SK-N-SH (cell line): ENCODE measurements at regions not wholly inside any gene's neighbourhood (a gene's known extent, or its start where the extent isn't known, plus 50 kb on each side); places are given as distances from the start of the nearest gene placed in this dataset.

Experiments
- CTCF ChIA-PET: fragments of 300-600, 350-600 bp; formaldehyde crosslinking; extraction: SDS; loops from one replicate; lab custom pipeline; 2021; lab: Yijun Ruan, JAX
- POLR2A ChIA-PET: fragments of 350-600 bp; sonication (Branson Sonifier 250); formaldehyde crosslinking; extraction: SDS; loops from one replicate; lab custom pipeline; 2020; ENCODE audit warnings: antibody characterized with exemption, inconsistent platforms; lab: Yijun Ruan, JAX
- DNase-seq: peaks from one replicate; pipeline ENCODE4 v3.0.0; 2012
- H2AFZ ChIP-seq: fragments of 200-600 bp; sonication (generic); 2 replicates; pipeline ENCODE4 v1.8.1; 2016; ENCODE audit warnings: antibody characterized with exemption, mild to moderate bottlenecking, low read depth
- H3F3A ChIP-seq: fragments of 200-600 bp; sonication (generic); replicated peaks from 2 replicates; pipeline ENCODE3; 2016; ENCODE audit warnings: antibody characterized with exemption, mild to moderate bottlenecking; ENCODE audit not compliant: insufficient read depth
- H3K27ac ChIP-seq, 2 experiments: fragments of 200-500 bp in 1 of 2; fragments of 200-600 bp in 1 of 2; sonication (Bioruptor generic) in 1 of 2; sonication (generic), shearing (Covaris generic) in 1 of 2; 2 replicates each; pipeline versions ENCODE4 v1.5.1 to v1.6.1; 2014 to 2016; ENCODE audit warnings: low read depth in 2 of 2, inconsistent platforms in 1 of 2, low read length in 1 of 2, mild to moderate bottlenecking in 1 of 2, mixed read lengths in 1 of 2
- H3K27me3 ChIP-seq: fragments of 200-600 bp; sonication (generic), shearing (Covaris generic); 2 replicates; pipeline ENCODE4 v1.6.1; 2016; ENCODE audit warnings: mixed run types; ENCODE audit not compliant: insufficient read depth
- H3K36me3 ChIP-seq, 2 experiments: fragments of 200-500 bp in 1 of 2; fragments of 200-600 bp in 1 of 2; sonication (Bioruptor generic) in 1 of 2; sonication (generic) in 1 of 2; replicated peaks in 1 of 2; 2 replicates each; pipeline versions ENCODE3 to v1.5.1; 2014 to 2016; ENCODE audit warnings: low read length in 1 of 2, mild to moderate bottlenecking in 1 of 2; ENCODE audit not compliant: insufficient read depth in 2 of 2, control insufficient read depth in 1 of 2
- H3K4me1 ChIP-seq, 2 experiments: fragments of 200-500 bp in 1 of 2; fragments of 200-600 bp in 1 of 2; sonication (Bioruptor generic) in 1 of 2; sonication (generic), shearing (Covaris generic) in 1 of 2; 2 replicates each; pipeline versions ENCODE4 v1.5.1 to v1.6.1; 2014 to 2016; ENCODE audit warnings: low read depth in 1 of 2, low read length in 1 of 2, mixed run types in 1 of 2; ENCODE audit not compliant: insufficient read depth in 2 of 2, control insufficient read depth in 1 of 2
- H3K4me2 ChIP-seq: fragments of 200-600 bp; sonication (generic), shearing (Covaris generic); 2 replicates; pipeline ENCODE4 v1.6.1; 2017; ENCODE audit warnings: mixed run types
- H3K4me3 ChIP-seq, 2 experiments: fragments of 200-500 bp in 1 of 2; fragments of 200-600 bp in 1 of 2; sonication (Bioruptor generic) in 1 of 2; sonication (generic), shearing (Covaris generic) in 1 of 2; 2 replicates each; pipeline versions ENCODE4 v1.5.1 to v1.8.1; 2014 to 2016; ENCODE audit warnings: low read depth in 2 of 2, inconsistent platforms in 1 of 2, low read length in 1 of 2, mild to moderate bottlenecking in 1 of 2, mixed read lengths in 1 of 2, moderate library complexity in 1 of 2
- H3K79me2 ChIP-seq: fragments of 200-600 bp; sonication (generic); 2 replicates; pipeline ENCODE4 v1.8.1; 2017; ENCODE audit warnings: mild to moderate bottlenecking; ENCODE audit not compliant: insufficient read depth
- H3K9ac ChIP-seq: fragments of 200-600 bp; sonication (generic); 2 replicates; pipeline ENCODE4 v1.6.1; 2017; ENCODE audit warnings: mixed run types
- H3K9me2 ChIP-seq: fragments of 200-600 bp; sonication (generic); 2 replicates; pipeline ENCODE4 v1.6.1; 2017; ENCODE audit warnings: mixed run types
- H3K9me3 ChIP-seq: fragments of 200-600 bp; sonication (generic); 2 replicates; pipeline ENCODE4 v1.6.1; 2017; ENCODE audit warnings: mixed run types, mild to moderate bottlenecking, moderate library complexity
- H4K20me1 ChIP-seq: fragments of 200-600 bp; sonication (generic); 2 replicates; pipeline ENCODE4 v1.6.1; 2017; ENCODE audit warnings: mild to moderate bottlenecking, mixed run types; ENCODE audit not compliant: insufficient read depth
- ELF1 ChIP-seq: IDR thresholded peaks from 2 replicates; pipeline ENCODE4 v1.4.0; 2012
- EP300 ChIP-seq, 2 experiments: IDR thresholded peaks; 2 replicates each; pipeline versions ENCODE4 v1.4.0 to v1.6.1; 2012; ENCODE audit warnings: borderline replicate concordance in 1 of 2, low read depth in 1 of 2, low read length in 1 of 2
- FOSL2 ChIP-seq: IDR thresholded peaks from 2 replicates; pipeline ENCODE4 v1.4.0; 2012; ENCODE audit warnings: low read depth, mild to moderate bottlenecking, moderate library complexity, borderline replicate concordance
- FOXJ3 ChIP-seq: sonication (generic); formaldehyde crosslinking; IDR thresholded peaks from 2 replicates; pipeline ENCODE4 v1.5.1; 2020; ENCODE audit warnings: mild to moderate bottlenecking, missing genetic modification reagents
- JUND ChIP-seq: IDR thresholded peaks from 2 replicates; pipeline ENCODE4 v1.4.0; 2012
- MXI1 ChIP-seq: IDR thresholded peaks from 2 replicates; pipeline ENCODE4 v1.6.1; 2012; ENCODE audit warnings: mild to moderate bottlenecking, low read depth, low read length, improper control_type of control experiment
- NRF1 ChIP-seq: IDR thresholded peaks from 2 replicates; pipeline ENCODE4 v1.6.1; 2012; ENCODE audit warnings: low read depth, mild to moderate bottlenecking, low read length
- POLR2AphosphoS5 ChIP-seq: IDR thresholded peaks from 2 replicates; pipeline ENCODE4 v1.6.1; 2012; ENCODE audit warnings: low read depth, low read length
- RCOR1 ChIP-seq: fragments of 150-350 bp; IDR thresholded peaks from 2 replicates; pipeline ENCODE4 v1.6.1; 2017; ENCODE audit warnings: antibody characterized with exemption, low read length
- RFX5 ChIP-seq: IDR thresholded peaks from 2 replicates; pipeline ENCODE4 v1.6.1; 2012; ENCODE audit warnings: mild to moderate bottlenecking, improper control_type of control experiment, low read length
- RXRA ChIP-seq: IDR thresholded peaks from 2 replicates; pipeline ENCODE4 v1.4.0; 2012; ENCODE audit warnings: low read depth, mild to moderate bottlenecking, borderline replicate concordance
- SMC3 ChIP-seq: IDR thresholded peaks from 2 replicates; pipeline ENCODE4 v1.6.1; 2012; ENCODE audit warnings: low read depth, low read length, improper control_type of control experiment
- TCF12 ChIP-seq: IDR thresholded peaks from 2 replicates; pipeline ENCODE4 v1.4.0; 2012
- YY1 ChIP-seq: IDR thresholded peaks from 2 replicates; pipeline ENCODE4 v1.4.0; 2012; ENCODE audit warnings: low read depth, mild to moderate bottlenecking
- WGBS: methylation state at CpG from one replicate; pipeline ENCODE4 v1.1.6; 2017; ENCODE audit warnings: low lambda C conversion rate; 5-methylcytosine and 5-hydroxymethylcytosine counted together
- TF ChIP-seq, protein P1 (sequence below): fragments of 150-350 bp; IDR thresholded peaks from 2 replicates; pipeline ENCODE4 v1.6.1; 2016; ENCODE audit warnings: mild to moderate bottlenecking, low read depth, low read length
- TF ChIP-seq, protein P2 (sequence below): IDR thresholded peaks from 2 replicates; pipeline ENCODE4; 2012
- TF ChIP-seq, protein P3 (sequence below): IDR thresholded peaks from 2 replicates; pipeline ENCODE4 v1.4.0; 2012; ENCODE audit warnings: low read depth
- TF ChIP-seq, protein P4 (sequence below): IDR thresholded peaks from 2 replicates; pipeline ENCODE4 v1.4.0; 2012; ENCODE audit warnings: low read depth, borderline replicate concordance
- TF ChIP-seq, protein P5 (sequence below): fragments of 150-350 bp; IDR thresholded peaks from 2 replicates; pipeline ENCODE4 v1.6.1; 2017; ENCODE audit warnings: antibody characterized with exemption, low read length, low read depth, borderline replicate concordance
- TF ChIP-seq, protein P6 (sequence below): fragments of 200-600 bp; sonication (generic); IDR thresholded peaks from 2 replicates; pipeline ENCODE4 v1.6.1; 2017; ENCODE audit warnings: antibody characterized with exemption, mild to moderate bottlenecking, moderate library complexity
- TF ChIP-seq, protein P7 (sequence below): IDR thresholded peaks from 2 replicates; pipeline ENCODE4 v1.4.0; 2012; ENCODE audit warnings: low read depth, borderline replicate concordance

DNA sequence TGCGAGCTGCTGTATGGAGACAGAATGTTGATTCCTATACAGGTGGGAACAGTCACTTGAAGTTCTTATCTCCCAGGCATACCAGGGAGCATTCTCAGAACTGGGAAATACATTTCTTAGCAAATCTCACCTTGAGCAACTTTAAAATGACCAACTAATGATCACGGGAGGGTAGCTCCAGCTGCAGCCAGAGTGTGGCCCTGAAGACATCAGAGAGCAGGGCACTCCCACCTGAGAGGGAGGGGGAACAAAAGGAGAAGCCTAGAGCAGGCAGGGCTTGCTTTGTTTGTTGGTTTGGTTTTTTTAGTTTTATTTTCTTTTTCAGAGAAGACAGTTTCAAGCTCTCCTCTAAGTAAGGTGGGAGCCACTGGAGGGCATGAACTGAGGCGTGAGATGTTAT, 101.1 kb downstream of the OTX2 start:
- Histone ChIP-seq H3K27ac (no peak overlapping the region), H3K4me3 (no peak overlapping the region), H3F3A (no peaks in the 10 kb centered on the region), H3K4me1 (no peaks in the 10 kb centered on the region), H3K79me2 (no peaks in the 10 kb centered on the region), H3K9me3 (no peaks in the 10 kb centered on the region), H2AFZ (no peak overlapping the region), H4K20me1 (no peaks in the 10 kb centered on the region), H3K9ac (no peak overlapping the region), H3K9me2 (no peaks in the 10 kb centered on the region), H3K27me3 (peaks cover 60% of the 10 kb centered on the region; the same call in 1 of the 2 replicates), H3K4me2 (no peak overlapping the region), H3K36me3 (no peaks in the 10 kb centered on the region)
- WGBS: 0% methylated on average over 3 of the region's 3 CpGs
- CTCF ChIA-PET: no interaction called here
- TF ChIP-seq SMC3 (no peak), MXI1 (no peak), RFX5 (no peak), ELF1 (no peak), YY1 (no peak), POLR2AphosphoS5 (no peak), TCF12 (no peak), FOXJ3 (no peak), JUND (no peak), RCOR1 (no peak)
- TF ChIP-seq, protein P1, sequence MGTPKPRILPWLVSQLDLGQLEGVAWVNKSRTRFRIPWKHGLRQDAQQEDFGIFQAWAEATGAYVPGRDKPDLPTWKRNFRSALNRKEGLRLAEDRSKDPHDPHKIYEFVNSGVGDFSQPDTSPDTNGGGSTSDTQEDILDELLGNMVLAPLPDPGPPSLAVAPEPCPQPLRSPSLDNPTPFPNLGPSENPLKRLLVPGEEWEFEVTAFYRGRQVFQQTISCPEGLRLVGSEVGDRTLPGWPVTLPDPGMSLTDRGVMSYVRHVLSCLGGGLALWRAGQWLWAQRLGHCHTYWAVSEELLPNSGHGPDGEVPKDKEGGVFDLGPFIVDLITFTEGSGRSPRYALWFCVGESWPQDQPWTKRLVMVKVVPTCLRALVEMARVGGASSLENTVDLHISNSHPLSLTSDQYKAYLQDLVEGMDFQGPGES: no peak
- TF ChIP-seq, protein P2, sequence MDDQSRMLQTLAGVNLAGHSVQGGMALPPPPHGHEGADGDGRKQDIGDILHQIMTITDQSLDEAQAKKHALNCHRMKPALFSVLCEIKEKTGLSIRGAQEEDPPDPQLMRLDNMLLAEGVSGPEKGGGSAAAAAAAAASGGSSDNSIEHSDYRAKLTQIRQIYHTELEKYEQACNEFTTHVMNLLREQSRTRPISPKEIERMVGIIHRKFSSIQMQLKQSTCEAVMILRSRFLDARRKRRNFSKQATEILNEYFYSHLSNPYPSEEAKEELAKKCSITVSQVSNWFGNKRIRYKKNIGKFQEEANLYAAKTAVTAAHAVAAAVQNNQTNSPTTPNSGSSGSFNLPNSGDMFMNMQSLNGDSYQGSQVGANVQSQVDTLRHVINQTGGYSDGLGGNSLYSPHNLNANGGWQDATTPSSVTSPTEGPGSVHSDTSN: no peak
- DNase-seq: no peak
- POLR2A ChIA-PET: no interaction called here

DNA sequence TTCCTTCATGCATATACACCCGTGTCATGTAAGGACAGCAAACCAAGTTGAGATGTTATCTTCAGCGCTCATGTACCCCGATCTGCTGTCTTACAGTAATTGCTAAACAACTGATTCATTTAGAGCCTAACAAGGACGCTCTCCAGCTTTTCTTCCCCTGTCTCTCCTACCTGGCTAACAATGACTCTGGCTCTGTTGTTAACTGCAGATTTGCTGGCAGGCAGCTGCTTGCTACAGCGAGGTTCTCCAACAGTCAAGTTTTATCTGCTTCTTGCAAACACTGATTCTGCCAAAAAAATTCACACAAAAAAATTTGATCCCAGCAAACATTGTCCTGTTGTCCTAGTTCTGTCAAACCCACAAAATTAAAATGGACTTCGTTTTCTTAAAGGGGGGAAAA, 101.6 kb downstream of the OTX2 start:
- CTCF ChIA-PET: no interaction called here
- H3K4me1 ChIP-seq: no peaks in the 10 kb centered on the region
- H3K9me3 ChIP-seq: no peaks in the 10 kb centered on the region
- no peaks in the 10 kb centered on the region for H3K9me2 ChIP-seq
- no peaks in the 10 kb centered on the region for H3K79me2 ChIP-seq
- TF ChIP-seq, protein P3, sequence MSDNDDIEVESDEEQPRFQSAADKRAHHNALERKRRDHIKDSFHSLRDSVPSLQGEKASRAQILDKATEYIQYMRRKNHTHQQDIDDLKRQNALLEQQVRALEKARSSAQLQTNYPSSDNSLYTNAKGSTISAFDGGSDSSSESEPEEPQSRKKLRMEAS: no peak
- TF ChIP-seq, protein P4, sequence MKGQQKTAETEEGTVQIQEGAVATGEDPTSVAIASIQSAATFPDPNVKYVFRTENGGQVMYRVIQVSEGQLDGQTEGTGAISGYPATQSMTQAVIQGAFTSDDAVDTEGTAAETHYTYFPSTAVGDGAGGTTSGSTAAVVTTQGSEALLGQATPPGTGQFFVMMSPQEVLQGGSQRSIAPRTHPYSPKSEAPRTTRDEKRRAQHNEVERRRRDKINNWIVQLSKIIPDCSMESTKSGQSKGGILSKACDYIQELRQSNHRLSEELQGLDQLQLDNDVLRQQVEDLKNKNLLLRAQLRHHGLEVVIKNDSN: no peak
- TF ChIP-seq, protein P5, sequence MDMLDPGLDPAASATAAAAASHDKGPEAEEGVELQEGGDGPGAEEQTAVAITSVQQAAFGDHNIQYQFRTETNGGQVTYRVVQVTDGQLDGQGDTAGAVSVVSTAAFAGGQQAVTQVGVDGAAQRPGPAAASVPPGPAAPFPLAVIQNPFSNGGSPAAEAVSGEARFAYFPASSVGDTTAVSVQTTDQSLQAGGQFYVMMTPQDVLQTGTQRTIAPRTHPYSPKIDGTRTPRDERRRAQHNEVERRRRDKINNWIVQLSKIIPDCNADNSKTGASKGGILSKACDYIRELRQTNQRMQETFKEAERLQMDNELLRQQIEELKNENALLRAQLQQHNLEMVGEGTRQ: no peak
- TF ChIP-seq NRF1 (no peak), TCF12 (no peak), RXRA (no peak), FOSL2 (no peak), RCOR1 (no peak), MXI1 (no peak), POLR2AphosphoS5 (no peak), EP300 (IDR thresholded peaks at IDR 0.05; ENCODE audit: borderline replicate concordance in 1 of 2, low read depth in 1 of 2, low read length in 1 of 2) (no peak)
- TF ChIP-seq, protein P6, sequence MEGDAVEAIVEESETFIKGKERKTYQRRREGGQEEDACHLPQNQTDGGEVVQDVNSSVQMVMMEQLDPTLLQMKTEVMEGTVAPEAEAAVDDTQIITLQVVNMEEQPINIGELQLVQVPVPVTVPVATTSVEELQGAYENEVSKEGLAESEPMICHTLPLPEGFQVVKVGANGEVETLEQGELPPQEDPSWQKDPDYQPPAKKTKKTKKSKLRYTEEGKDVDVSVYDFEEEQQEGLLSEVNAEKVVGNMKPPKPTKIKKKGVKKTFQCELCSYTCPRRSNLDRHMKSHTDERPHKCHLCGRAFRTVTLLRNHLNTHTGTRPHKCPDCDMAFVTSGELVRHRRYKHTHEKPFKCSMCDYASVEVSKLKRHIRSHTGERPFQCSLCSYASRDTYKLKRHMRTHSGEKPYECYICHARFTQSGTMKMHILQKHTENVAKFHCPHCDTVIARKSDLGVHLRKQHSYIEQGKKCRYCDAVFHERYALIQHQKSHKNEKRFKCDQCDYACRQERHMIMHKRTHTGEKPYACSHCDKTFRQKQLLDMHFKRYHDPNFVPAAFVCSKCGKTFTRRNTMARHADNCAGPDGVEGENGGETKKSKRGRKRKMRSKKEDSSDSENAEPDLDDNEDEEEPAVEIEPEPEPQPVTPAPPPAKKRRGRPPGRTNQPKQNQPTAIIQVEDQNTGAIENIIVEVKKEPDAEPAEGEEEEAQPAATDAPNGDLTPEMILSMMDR: no peak
- TF ChIP-seq, protein P7, sequence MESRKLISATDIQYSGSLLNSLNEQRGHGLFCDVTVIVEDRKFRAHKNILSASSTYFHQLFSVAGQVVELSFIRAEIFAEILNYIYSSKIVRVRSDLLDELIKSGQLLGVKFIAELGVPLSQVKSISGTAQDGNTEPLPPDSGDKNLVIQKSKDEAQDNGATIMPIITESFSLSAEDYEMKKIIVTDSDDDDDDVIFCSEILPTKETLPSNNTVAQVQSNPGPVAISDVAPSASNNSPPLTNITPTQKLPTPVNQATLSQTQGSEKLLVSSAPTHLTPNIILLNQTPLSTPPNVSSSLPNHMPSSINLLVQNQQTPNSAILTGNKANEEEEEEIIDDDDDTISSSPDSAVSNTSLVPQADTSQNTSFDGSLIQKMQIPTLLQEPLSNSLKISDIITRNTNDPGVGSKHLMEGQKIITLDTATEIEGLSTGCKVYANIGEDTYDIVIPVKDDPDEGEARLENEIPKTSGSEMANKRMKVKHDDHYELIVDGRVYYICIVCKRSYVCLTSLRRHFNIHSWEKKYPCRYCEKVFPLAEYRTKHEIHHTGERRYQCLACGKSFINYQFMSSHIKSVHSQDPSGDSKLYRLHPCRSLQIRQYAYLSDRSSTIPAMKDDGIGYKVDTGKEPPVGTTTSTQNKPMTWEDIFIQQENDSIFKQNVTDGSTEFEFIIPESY: no peak
- no peak overlapping the region for H3K9ac ChIP-seq
- no peaks in the 10 kb centered on the region for H4K20me1 ChIP-seq
- DNase-seq: no peak
- 4% methylated on average over 6 of the region's 6 CpGs for WGBS
- H3K4me3 ChIP-seq: no peak overlapping the region
- no peak overlapping the region for H3K27ac ChIP-seq
- H3K36me3 ChIP-seq: no peaks in the 10 kb centered on the region
- POLR2A ChIA-PET: no interaction called here
- peaks cover 55% of the 10 kb centered on the region; the same call in 1 of the 2 replicates for H3K27me3 ChIP-seq
- H3K4me2 ChIP-seq: no peak overlapping the region
- H3F3A ChIP-seq: no peaks in the 10 kb centered on the region
- no peak overlapping the region for H2AFZ ChIP-seq
